HG03457 (cell line): ENCODE measurements at regions not wholly inside any gene's neighbourhood (a gene's known extent, or its start where the extent isn't known, plus 50 kb on each side); places are given as distances from the start of the nearest gene placed in this dataset.
A peak's percentile ranks its signal among the peaks of the same experiment; 100 is the strongest.

Experiments used
- ATAC-seq: cut with Tn5 transposase; IDR thresholded peaks from one replicate; pipeline ENCODE4 v1.9.1; 2021; ENCODE audit warnings: moderate number of reproducible peaks; ENCODE audit not compliant: unreplicated experiment

- peak; percentile 63 for ATAC-seq
Observed at GRCh38 chr16:51407199-51407598, 256.1 kb upstream of the SALL1 start.

GRCh38 chr16:51405361-51405760, 254.3 kb upstream of the SALL1 start:
- ATAC-seq = no peak

- ATAC-seq = no peak
Observed at GRCh38 chr16:51404386-51404785, 253.3 kb upstream of the SALL1 start.

GRCh38 chr16:51402785-51403184, 251.7 kb upstream of the SALL1 start:
- ATAC-seq = no peak

- no peak for ATAC-seq
Observed at GRCh38 chr16:51402298-51402697, 251.2 kb upstream of the SALL1 start.

GRCh38 chr16:51401673-51402072, 250.6 kb upstream of the SALL1 start:
- ATAC-seq = no peak

GRCh38 chr16:51399908-51400670, 249.0 kb upstream of the SALL1 start:
- no peak for ATAC-seq

GRCh38 chr16:51394421-51394820, 243.4 kb upstream of the SALL1 start:
- no peak for ATAC-seq

GRCh38 chr16:51393381-51394005, 242.4 kb upstream of the SALL1 start:
- no peak for ATAC-seq

- ATAC-seq = no peak
Observed at GRCh38 chr16:51392521-51393187, 241.6 kb upstream of the SALL1 start.

- ATAC-seq = no peak
Observed at GRCh38 chr16:51391798-51392511, 240.9 kb upstream of the SALL1 start.

GRCh38 chr16:51390877-51391276, 239.8 kb upstream of the SALL1 start:
- no peak for ATAC-seq

GRCh38 chr16:51389881-51390280, 238.8 kb upstream of the SALL1 start:
- no peak for ATAC-seq

- ATAC-seq = no peak
Observed at GRCh38 chr16:51388516-51388951, 237.5 kb upstream of the SALL1 start.

- no peak for ATAC-seq
Observed at GRCh38 chr16:51383909-51384308, 232.8 kb upstream of the SALL1 start.

- ATAC-seq = no peak
Observed at GRCh38 chr16:51382940-51383339, 231.9 kb upstream of the SALL1 start.

- no peak for ATAC-seq
Observed at GRCh38 chr16:51382211-51382610, 231.1 kb upstream of the SALL1 start.

- no peak for ATAC-seq
Observed at GRCh38 chr16:51376080-51376479, 225.0 kb upstream of the SALL1 start.

GRCh38 chr16:51374790-51375189, 223.7 kb upstream of the SALL1 start:
- ATAC-seq = no peak

- ATAC-seq = no peak
Observed at GRCh38 chr16:51374346-51374745, 223.3 kb upstream of the SALL1 start.

GRCh38 chr16:51365715-51366114, 214.6 kb upstream of the SALL1 start:
- no peak for ATAC-seq
